Memory B cell (primary cell): ENCODE measurements at regions not wholly inside any gene's neighbourhood (a gene's known extent, or its start where the extent isn't known, plus 50 kb on each side); places are given as distances from the start of the nearest gene placed in this dataset.
"Not testable (repeated sequence)": the region's sequence is repeated elsewhere in the genome, so short reads cannot be mapped to it uniquely, and the experiment has no call there.

Experiments used
- ATAC-seq: fragments of 150-1000 bp; cut with Tn5 transposase; 2 replicates; pipeline ENCODE4 v1.10.0; 2021; ENCODE audit warnings: low read depth, mild to moderate bottlenecking, moderate library complexity
- DNase-seq, 2 donors: peaks; one replicate each; pipeline ENCODE4 v3.0.0; 2022; ENCODE audit warnings: low spot score in 2 of 2
- H3K27ac Mint-ChIP-seq: one replicate; pipeline ENCODE4 v1.8.0; 2022; ENCODE audit warnings: mild to moderate bottlenecking, moderate library complexity, mixed read lengths
- H3K27me3 Mint-ChIP-seq: one replicate; pipeline ENCODE4 v1.8.0; 2022; ENCODE audit warnings: mixed read lengths
- H3K36me3 Mint-ChIP-seq: one replicate; pipeline ENCODE4 v1.8.0; 2022; ENCODE audit warnings: mild to moderate bottlenecking, mixed read lengths
- H3K4me1 Mint-ChIP-seq: one replicate; pipeline ENCODE4 v1.8.0; 2022; ENCODE audit warnings: mixed read lengths
- H3K4me3 Mint-ChIP-seq: one replicate; pipeline ENCODE4 v1.8.0; 2022; ENCODE audit warnings: mild to moderate bottlenecking, moderate library complexity, mixed read lengths
- H3K9me3 Mint-ChIP-seq: one replicate; pipeline ENCODE4 v1.8.0; 2022; ENCODE audit warnings: mixed read lengths

- H3K4me3 Mint-ChIP-seq, ATAC-seq, DNase-seq: not testable (repeated sequence)
Measured at GRCh38 chr14:85077716-85078115, 452.2 kb upstream of the FLRT2 start.

GRCh38 chr14:85079842-85080730 is 449.9 kb upstream of the FLRT2 start:
- Mint-ChIP-seq H3K27ac (no peak overlapping the region), H3K36me3 (no peaks in the 10 kb centered on the region), H3K27me3 (no peaks in the 10 kb centered on the region), H3K4me1 (no peaks in the 10 kb centered on the region), H3K9me3 (no peaks in the 10 kb centered on the region), H3K4me3 (no peak overlapping the region)
- ATAC-seq (no peak), DNase-seq (no peak)

More at GRCh38 chr14:85077716-85078115, 452.2 kb upstream of the FLRT2 start:
- not testable (repeated sequence) for H3K27ac Mint-ChIP-seq, H3K36me3 Mint-ChIP-seq, H3K9me3 Mint-ChIP-seq, H3K27me3 Mint-ChIP-seq, H3K4me1 Mint-ChIP-seq

- Mint-ChIP-seq H3K9me3 (peaks cover 2% of the 10 kb centered on the region), H3K36me3 (no peaks in the 10 kb centered on the region), H3K4me1 (no peaks in the 10 kb centered on the region), H3K4me3 (no peak overlapping the region), H3K27me3 (no peaks in the 10 kb centered on the region), H3K27ac (no peak overlapping the region)
- DNase-seq (no peak), ATAC-seq (no peak)
Measured at GRCh38 chr14:85084344-85084743, 445.6 kb upstream of the FLRT2 start.

- H3K36me3 Mint-ChIP-seq, result no peaks in the 10 kb centered on the region
Measured at GRCh38 chr14:85085981-85086380, 444.0 kb upstream of the FLRT2 start.

GRCh38 chr14:85087201-85087600 is 442.7 kb upstream of the FLRT2 start:
- Mint-ChIP-seq H3K4me3 (no peak overlapping the region), H3K27me3 (no peaks in the 10 kb centered on the region), H3K27ac (no peak overlapping the region), H3K9me3 (peaks cover 2% of the 10 kb centered on the region), H3K36me3 (no peaks in the 10 kb centered on the region), H3K4me1 (no peaks in the 10 kb centered on the region)
- ATAC-seq (no peak), DNase-seq (no peak)

More at GRCh38 chr14:85085981-85086380, 444.0 kb upstream of the FLRT2 start:
- H3K27ac Mint-ChIP-seq, result no peak overlapping the region
- peaks cover 2% of the 10 kb centered on the region for H3K9me3 Mint-ChIP-seq
- DNase-seq, result no peak
- no peaks in the 10 kb centered on the region for H3K4me1 Mint-ChIP-seq
- ATAC-seq, result no peak
- H3K4me3 Mint-ChIP-seq, result no peak overlapping the region
- H3K27me3 Mint-ChIP-seq, result no peaks in the 10 kb centered on the region

- no peak for DNase-seq
- H3K4me1 Mint-ChIP-seq, result no peaks in the 10 kb centered on the region
- H3K36me3 Mint-ChIP-seq, result no peaks in the 10 kb centered on the region
- no peak for ATAC-seq
- no peak overlapping the region for H3K27ac Mint-ChIP-seq
- H3K27me3 Mint-ChIP-seq, result no peaks in the 10 kb centered on the region
- no peak overlapping the region for H3K4me3 Mint-ChIP-seq
- peaks cover 2% of the 10 kb centered on the region for H3K9me3 Mint-ChIP-seq
Measured at GRCh38 chr14:85088192-85088591, 441.8 kb upstream of the FLRT2 start.

- DNase-seq (no peak), ATAC-seq (no peak)
- H3K36me3 Mint-ChIP-seq, result no peaks in the 10 kb centered on the region
- peaks cover 2% of the 10 kb centered on the region for H3K9me3 Mint-ChIP-seq
- no peaks in the 10 kb centered on the region for H3K4me1 Mint-ChIP-seq
- no peaks in the 10 kb centered on the region for H3K27me3 Mint-ChIP-seq
- H3K27ac Mint-ChIP-seq, result no peak overlapping the region
- no peak overlapping the region for H3K4me3 Mint-ChIP-seq
Measured at GRCh38 chr14:85090681-85091080, 439.3 kb upstream of the FLRT2 start.

- H3K4me3 Mint-ChIP-seq, result no peak overlapping the region
- no peak overlapping the region for H3K27ac Mint-ChIP-seq
- H3K9me3 Mint-ChIP-seq, result peaks cover 2% of the 10 kb centered on the region
- H3K27me3 Mint-ChIP-seq, result no peaks in the 10 kb centered on the region
- ATAC-seq (no peak), DNase-seq (no peak)
- no peaks in the 10 kb centered on the region for H3K4me1 Mint-ChIP-seq
- H3K36me3 Mint-ChIP-seq, result no peaks in the 10 kb centered on the region
Measured at GRCh38 chr14:85093631-85094330, 436.2 kb upstream of the FLRT2 start.

- Mint-ChIP-seq H3K9me3 (peaks cover 4% of the 10 kb centered on the region), H3K36me3 (no peaks in the 10 kb centered on the region)
- no peak for ATAC-seq
Measured at GRCh38 chr14:85102591-85102990, 427.4 kb upstream of the FLRT2 start.

GRCh38 chr14:85106506-85106905 is 423.4 kb upstream of the FLRT2 start:
- ATAC-seq, result no peak
- DNase-seq, result no peak
- H3K36me3 Mint-ChIP-seq, result no peaks in the 10 kb centered on the region
- H3K27ac Mint-ChIP-seq, result no peak overlapping the region
- H3K4me3 Mint-ChIP-seq, result no peak overlapping the region
- H3K9me3 Mint-ChIP-seq, result peaks cover 2% of the 10 kb centered on the region
- no peaks in the 10 kb centered on the region for H3K4me1 Mint-ChIP-seq
- H3K27me3 Mint-ChIP-seq, result no peaks in the 10 kb centered on the region

More at GRCh38 chr14:85102591-85102990, 427.4 kb upstream of the FLRT2 start:
- Mint-ChIP-seq H3K27ac (no peak overlapping the region), H3K27me3 (no peaks in the 10 kb centered on the region), H3K4me3 (no peak overlapping the region), H3K4me1 (no peaks in the 10 kb centered on the region)
- no peak for DNase-seq

GRCh38 chr14:85112762-85113161 is 417.2 kb upstream of the FLRT2 start:
- no peaks in the 10 kb centered on the region for H3K36me3 Mint-ChIP-seq
- ATAC-seq, result no peak
- H3K9me3 Mint-ChIP-seq, result peaks cover 8% of the 10 kb centered on the region
- no peaks in the 10 kb centered on the region for H3K4me1 Mint-ChIP-seq
- H3K27ac Mint-ChIP-seq, result no peak overlapping the region
- no peak for DNase-seq
- no peaks in the 10 kb centered on the region for H3K27me3 Mint-ChIP-seq
- H3K4me3 Mint-ChIP-seq, result no peak overlapping the region

GRCh38 chr14:85115921-85116320 is 414.0 kb upstream of the FLRT2 start:
- H3K27me3 Mint-ChIP-seq, result no peaks in the 10 kb centered on the region
- peaks cover 11% of the 10 kb centered on the region for H3K9me3 Mint-ChIP-seq
- no peak for ATAC-seq

GRCh38 chr14:85118274-85118673 is 411.7 kb upstream of the FLRT2 start:
- ATAC-seq (no peak), DNase-seq (no peak)
- no peaks in the 10 kb centered on the region for H3K36me3 Mint-ChIP-seq
- no peaks in the 10 kb centered on the region for H3K27me3 Mint-ChIP-seq
- no peak overlapping the region for H3K27ac Mint-ChIP-seq
- H3K4me1 Mint-ChIP-seq, result no peaks in the 10 kb centered on the region
- H3K9me3 Mint-ChIP-seq, result peaks cover 5% of the 10 kb centered on the region
- H3K4me3 Mint-ChIP-seq, result no peak overlapping the region

More at GRCh38 chr14:85115921-85116320, 414.0 kb upstream of the FLRT2 start:
- Mint-ChIP-seq H3K36me3 (no peaks in the 10 kb centered on the region), H3K4me1 (no peaks in the 10 kb centered on the region), H3K27ac (no peak overlapping the region), H3K4me3 (no peak overlapping the region)
- no peak for DNase-seq

- Mint-ChIP-seq H3K4me3 (no peak overlapping the region), H3K27me3 (no peaks in the 10 kb centered on the region), H3K9me3 (peaks cover 7% of the 10 kb centered on the region), H3K27ac (no peak overlapping the region), H3K36me3 (no peaks in the 10 kb centered on the region), H3K4me1 (no peaks in the 10 kb centered on the region)
- DNase-seq, result no peak
- ATAC-seq, result no peak
Measured at GRCh38 chr14:85122690-85123089, 407.3 kb upstream of the FLRT2 start.
